SK-N-MC (cell line): ENCODE measurements at regions not wholly inside any gene's neighbourhood (a gene's known extent, or its start where the extent isn't known, plus 50 kb on each side); places are given as distances from the start of the nearest gene placed in this dataset.

ENCODE experiments used
- EZH2 ChIP-seq: fragments of 200-600 bp; sonication (generic); IDR thresholded peaks from one replicate; pipeline ENCODE4 v1.6.1; 2017; ENCODE audit warnings: antibody characterized with exemption
- POLR2AphosphoS5 ChIP-seq: IDR thresholded peaks from 2 replicates; pipeline ENCODE4 v1.6.1; 2012; ENCODE audit warnings: mild to moderate bottlenecking, low read depth, low read length, borderline replicate concordance

DNA sequence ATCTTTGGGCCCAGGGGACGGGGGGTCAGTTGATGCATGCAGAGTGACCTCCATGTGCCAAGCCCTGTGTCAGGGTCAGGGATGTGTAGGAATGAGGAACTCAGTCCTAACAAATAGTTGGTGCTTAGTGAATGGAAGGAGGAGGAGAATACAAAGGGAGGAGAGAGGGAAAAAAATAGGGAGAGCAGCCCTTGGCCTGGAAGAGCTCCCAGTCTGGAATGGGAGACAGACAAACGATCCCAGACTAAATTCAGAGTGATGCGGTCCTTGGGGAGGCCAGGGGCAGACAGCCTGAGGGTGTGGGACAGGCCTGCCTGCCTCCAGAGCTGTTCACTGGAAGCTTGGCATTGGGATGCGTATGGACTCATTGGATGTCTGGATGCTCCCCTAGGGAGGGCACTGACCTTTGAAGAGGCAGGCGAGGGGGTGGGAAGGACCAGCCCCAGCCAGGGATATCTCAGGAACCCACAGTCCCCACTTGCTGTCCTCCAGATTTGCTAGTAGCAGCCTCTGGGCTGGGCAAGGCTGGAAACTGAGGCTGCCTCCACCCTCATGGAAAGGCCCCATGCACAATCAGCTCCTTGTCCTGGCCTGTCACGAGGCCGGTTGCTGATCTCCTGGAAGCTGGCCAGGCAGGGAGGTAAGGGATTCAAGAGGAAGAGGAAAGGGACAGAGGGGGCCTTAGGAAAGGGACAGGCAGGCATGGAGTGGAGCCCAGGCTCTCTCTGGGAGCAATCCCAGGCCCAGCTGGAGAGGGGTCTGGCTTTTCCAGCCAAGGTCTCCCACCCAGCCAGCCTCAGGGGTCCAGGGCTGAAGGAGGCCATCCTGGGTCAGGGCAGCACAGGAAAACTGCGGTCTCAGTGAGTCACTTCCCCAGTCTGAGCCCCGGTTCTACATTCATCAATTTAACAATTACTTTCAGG is 69.0 kb upstream of the GGTA1 start:
- no peak for TF ChIP-seq POLR2AphosphoS5
- no peak for TF ChIP-seq EZH2
